Panc1 (cell line): ENCODE measurements at regions not wholly inside any gene's neighbourhood (a gene's known extent, or its start where the extent isn't known, plus 50 kb on each side); places are given as distances from the start of the nearest gene placed in this dataset.

ENCODE experiments used
- ATAC-seq: fragments of 200-7000 bp; cut with Tn5 transposase; 2 replicates; pipeline ENCODE4 v1.9.1; 2020; ENCODE audit warnings: mild to moderate bottlenecking, moderate library complexity
- BruUV-seq: library from RNA; stranded (reverse); fragments of 400-500 nt; replicated peaks from 2 replicates; lab custom pipeline; 2021; lab: Mats Ljungman, UMichigan
- CTCF ChIA-PET: fragments of 300-600 bp; sonication (Branson Sonifier 250); formaldehyde crosslinking; loops from one replicate; lab custom pipeline; 2022; ENCODE audit warnings: antibody characterized with exemption; lab: Charles Lee
- POLR2A ChIA-PET: fragments of 300-600 bp; sonication (Branson Sonifier 250); formaldehyde crosslinking; loops from one replicate; lab custom pipeline; 2022; ENCODE audit warnings: antibody characterized with exemption; lab: Charles Lee
- DNase-seq: peaks from one replicate; pipeline ENCODE4 v3.0.0-alpha.2; 2010; ENCODE audit warnings: low read depth, low spot score
- H3K27ac ChIP-seq: 2 replicates; pipeline ENCODE4 v1.5.1; 2011; ENCODE audit warnings: mild to moderate bottlenecking, low read length, inconsistent platforms
- H3K27me3 ChIP-seq: fragments of 200-500 bp; sonication (Bioruptor generic); 2 replicates; pipeline ENCODE4 v1.6.0; 2014; ENCODE audit warnings: low read length, inconsistent platforms; ENCODE audit not compliant: control insufficient read depth, insufficient read depth
- H3K36me3 ChIP-seq: fragments of 200-500 bp; sonication (Bioruptor generic); 2 replicates; pipeline ENCODE4 v1.5.1; 2014; ENCODE audit warnings: inconsistent platforms, mild to moderate bottlenecking, low read length, moderate library complexity; ENCODE audit not compliant: control insufficient read depth, insufficient read depth
- H3K4me1 ChIP-seq: 2 replicates; pipeline ENCODE4 v1.5.1; 2011; ENCODE audit warnings: inconsistent platforms, mild to moderate bottlenecking, low read length, moderate library complexity; ENCODE audit not compliant: control insufficient read depth, insufficient read depth
- H3K4me3 ChIP-seq, 2 experiments: 2 replicates each; pipeline ENCODE4 v1.5.1; 2011 to 2012; ENCODE audit warnings: low read depth in 2 of 2, low read length in 2 of 2, mild to moderate bottlenecking in 2 of 2, inconsistent platforms in 1 of 2, moderate library complexity in 1 of 2
- H3K9me3 ChIP-seq: fragments of 200-500 bp; sonication (Bioruptor generic); 2 replicates; pipeline ENCODE4 v1.5.1; 2014; ENCODE audit warnings: low read depth, mild to moderate bottlenecking, inconsistent platforms, low read length, moderate library complexity; ENCODE audit not compliant: control insufficient read depth, insufficient read depth
- POLR2AphosphoS5 ChIP-seq: IDR thresholded peaks from 2 replicates; pipeline ENCODE4 v1.6.1; 2012; ENCODE audit warnings: mild to moderate bottlenecking, low read depth, low read length, moderate library complexity
- SIN3A ChIP-seq: IDR thresholded peaks from 2 replicates; pipeline ENCODE4 v1.6.1; 2012; ENCODE audit warnings: low read depth, mild to moderate bottlenecking, low read length, moderate library complexity, borderline replicate concordance; ENCODE audit not compliant: insufficient read depth
- TCF7L2 ChIP-seq: IDR thresholded peaks from 2 replicates; pipeline ENCODE4 v1.6.1; 2011; ENCODE audit warnings: mild to moderate bottlenecking, low read depth, low read length, inconsistent platforms
- in situ Hi-C: cut with HindIII; loops from 2 replicates; pipeline ENCODE4 v1.10.0; 2016; ENCODE audit warnings: low sequenced_read_pairs, low pct_unique_long_range_greater_than_20kb
- intact Hi-C: fragments of 100-400 bp; cut with micrococcal nuclease; formaldehyde crosslinking; loops from one replicate; pipeline ENCODE4 v1.10.0; 2022; ENCODE audit not compliant: unreplicated experiment
- TF ChIP-seq, protein P1 (sequence below): fragments of 450-650 bp; IDR thresholded peaks from 2 replicates; pipeline ENCODE4 v1.5.1; 2017; ENCODE audit warnings: mild to moderate bottlenecking
- TF ChIP-seq, protein P2 (sequence below), 2 experiments: IDR thresholded peaks; 2 replicates each; pipeline ENCODE4 v1.6.1; 2011 to 2012; ENCODE audit warnings: low read depth in 2 of 2, control low read depth in 1 of 2, low read length in 1 of 2, mild to moderate bottlenecking in 1 of 2, moderate library complexity in 1 of 2; ENCODE audit not compliant: insufficient read depth in 1 of 2

DNA sequence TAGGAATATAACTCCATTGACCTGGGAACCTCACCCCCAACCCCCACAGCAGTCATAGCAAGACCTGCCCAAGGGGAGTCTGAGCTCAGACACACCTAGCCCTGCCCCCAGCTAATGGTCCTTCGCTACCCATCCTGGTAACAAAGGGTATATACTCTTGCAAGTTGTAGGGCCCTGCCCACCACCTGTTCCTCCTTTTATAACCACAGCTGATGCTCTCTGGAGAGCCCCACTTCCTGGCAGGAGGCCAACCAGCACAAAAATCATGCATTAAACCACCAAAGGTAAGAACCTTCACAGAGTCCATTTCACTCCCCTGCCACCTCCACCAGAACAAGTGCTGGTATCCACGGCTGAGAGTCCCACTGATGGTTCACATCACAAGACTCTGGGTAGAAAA is 1195.3 kb upstream of the SEMA6A start:
- DNase-seq: no peak
- no peaks in the 10 kb centered on the region for H3K4me1 ChIP-seq
- no TSS peak for BruUV-seq
- H3K27me3 ChIP-seq: no peaks in the 10 kb centered on the region
- ChIA-PET POLR2A (no interaction called here), CTCF (no interaction called here)
- H3K4me3 ChIP-seq: no peak overlapping the region
- H3K27ac ChIP-seq: no peak overlapping the region
- no peak for TF ChIP-seq TCF7L2
- TF ChIP-seq SIN3A: no peak
- TF ChIP-seq, protein P1, sequence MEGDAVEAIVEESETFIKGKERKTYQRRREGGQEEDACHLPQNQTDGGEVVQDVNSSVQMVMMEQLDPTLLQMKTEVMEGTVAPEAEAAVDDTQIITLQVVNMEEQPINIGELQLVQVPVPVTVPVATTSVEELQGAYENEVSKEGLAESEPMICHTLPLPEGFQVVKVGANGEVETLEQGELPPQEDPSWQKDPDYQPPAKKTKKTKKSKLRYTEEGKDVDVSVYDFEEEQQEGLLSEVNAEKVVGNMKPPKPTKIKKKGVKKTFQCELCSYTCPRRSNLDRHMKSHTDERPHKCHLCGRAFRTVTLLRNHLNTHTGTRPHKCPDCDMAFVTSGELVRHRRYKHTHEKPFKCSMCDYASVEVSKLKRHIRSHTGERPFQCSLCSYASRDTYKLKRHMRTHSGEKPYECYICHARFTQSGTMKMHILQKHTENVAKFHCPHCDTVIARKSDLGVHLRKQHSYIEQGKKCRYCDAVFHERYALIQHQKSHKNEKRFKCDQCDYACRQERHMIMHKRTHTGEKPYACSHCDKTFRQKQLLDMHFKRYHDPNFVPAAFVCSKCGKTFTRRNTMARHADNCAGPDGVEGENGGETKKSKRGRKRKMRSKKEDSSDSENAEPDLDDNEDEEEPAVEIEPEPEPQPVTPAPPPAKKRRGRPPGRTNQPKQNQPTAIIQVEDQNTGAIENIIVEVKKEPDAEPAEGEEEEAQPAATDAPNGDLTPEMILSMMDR: no peak
- no peak for TF ChIP-seq POLR2AphosphoS5
- TF ChIP-seq, protein P2, sequence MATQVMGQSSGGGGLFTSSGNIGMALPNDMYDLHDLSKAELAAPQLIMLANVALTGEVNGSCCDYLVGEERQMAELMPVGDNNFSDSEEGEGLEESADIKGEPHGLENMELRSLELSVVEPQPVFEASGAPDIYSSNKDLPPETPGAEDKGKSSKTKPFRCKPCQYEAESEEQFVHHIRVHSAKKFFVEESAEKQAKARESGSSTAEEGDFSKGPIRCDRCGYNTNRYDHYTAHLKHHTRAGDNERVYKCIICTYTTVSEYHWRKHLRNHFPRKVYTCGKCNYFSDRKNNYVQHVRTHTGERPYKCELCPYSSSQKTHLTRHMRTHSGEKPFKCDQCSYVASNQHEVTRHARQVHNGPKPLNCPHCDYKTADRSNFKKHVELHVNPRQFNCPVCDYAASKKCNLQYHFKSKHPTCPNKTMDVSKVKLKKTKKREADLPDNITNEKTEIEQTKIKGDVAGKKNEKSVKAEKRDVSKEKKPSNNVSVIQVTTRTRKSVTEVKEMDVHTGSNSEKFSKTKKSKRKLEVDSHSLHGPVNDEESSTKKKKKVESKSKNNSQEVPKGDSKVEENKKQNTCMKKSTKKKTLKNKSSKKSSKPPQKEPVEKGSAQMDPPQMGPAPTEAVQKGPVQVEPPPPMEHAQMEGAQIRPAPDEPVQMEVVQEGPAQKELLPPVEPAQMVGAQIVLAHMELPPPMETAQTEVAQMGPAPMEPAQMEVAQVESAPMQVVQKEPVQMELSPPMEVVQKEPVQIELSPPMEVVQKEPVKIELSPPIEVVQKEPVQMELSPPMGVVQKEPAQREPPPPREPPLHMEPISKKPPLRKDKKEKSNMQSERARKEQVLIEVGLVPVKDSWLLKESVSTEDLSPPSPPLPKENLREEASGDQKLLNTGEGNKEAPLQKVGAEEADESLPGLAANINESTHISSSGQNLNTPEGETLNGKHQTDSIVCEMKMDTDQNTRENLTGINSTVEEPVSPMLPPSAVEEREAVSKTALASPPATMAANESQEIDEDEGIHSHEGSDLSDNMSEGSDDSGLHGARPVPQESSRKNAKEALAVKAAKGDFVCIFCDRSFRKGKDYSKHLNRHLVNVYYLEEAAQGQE (IDR thresholded peaks at IDR 0.05; ENCODE audit: insufficient read depth in 1 of 2, low read depth in 2 of 2, low read length in 1 of 2): no peak
- no peaks in the 10 kb centered on the region; the same call in 1 of the 2 replicates for H3K9me3 ChIP-seq
- intact Hi-C loops (no loop called here), in situ Hi-C loops (no loop called here)
- no peaks in the 10 kb centered on the region for H3K36me3 ChIP-seq
- no peak for ATAC-seq

DNA sequence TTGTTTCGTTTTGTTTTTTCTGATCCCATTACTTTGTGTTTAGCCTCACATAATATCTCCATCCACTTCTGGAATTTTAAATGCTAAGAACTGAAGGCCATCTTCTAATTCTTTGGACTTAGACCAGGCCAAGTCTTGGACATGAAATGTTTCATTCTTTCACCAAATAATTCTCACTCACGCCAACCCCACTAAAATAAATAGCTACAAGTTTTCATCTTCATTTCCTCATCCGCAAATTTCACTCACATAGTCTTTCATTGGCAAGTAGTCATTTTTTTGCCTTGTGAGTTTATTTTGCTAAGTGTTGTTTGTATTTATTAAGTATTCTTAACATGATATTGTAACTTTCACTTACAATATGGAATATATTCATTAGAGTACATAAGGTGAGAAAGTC is 1188.6 kb upstream of the SEMA6A start:
- Histone ChIP-seq H3K9me3 (no peaks in the 10 kb centered on the region), H3K27me3 (no peaks in the 10 kb centered on the region), H3K4me1 (no peaks in the 10 kb centered on the region), H3K27ac (no peak overlapping the region), H3K36me3 (no peaks in the 10 kb centered on the region), H3K4me3 (no peak overlapping the region)
- in situ Hi-C loops: no loop called here
- CTCF ChIA-PET: no interaction called here
- no TSS peak for BruUV-seq
- intact Hi-C loops: no loop called here
- ATAC-seq (no peak), DNase-seq (no peak)
- POLR2A ChIA-PET: no interaction called here
- TF ChIP-seq TCF7L2: no peak
- TF ChIP-seq SIN3A: no peak
- no peak for TF ChIP-seq POLR2AphosphoS5
- TF ChIP-seq, protein P1: no peak
- TF ChIP-seq, protein P2 (IDR thresholded peaks at IDR 0.05; ENCODE audit: insufficient read depth in 1 of 2, low read depth in 2 of 2, low read length in 1 of 2): no peak
